ENCODE measurements at regions not wholly inside any gene's neighbourhood (a gene's known extent, or its start where the extent isn't known, plus 50 kb on each side); places are given as distances from the start of the nearest gene placed in this dataset.

DNA sequence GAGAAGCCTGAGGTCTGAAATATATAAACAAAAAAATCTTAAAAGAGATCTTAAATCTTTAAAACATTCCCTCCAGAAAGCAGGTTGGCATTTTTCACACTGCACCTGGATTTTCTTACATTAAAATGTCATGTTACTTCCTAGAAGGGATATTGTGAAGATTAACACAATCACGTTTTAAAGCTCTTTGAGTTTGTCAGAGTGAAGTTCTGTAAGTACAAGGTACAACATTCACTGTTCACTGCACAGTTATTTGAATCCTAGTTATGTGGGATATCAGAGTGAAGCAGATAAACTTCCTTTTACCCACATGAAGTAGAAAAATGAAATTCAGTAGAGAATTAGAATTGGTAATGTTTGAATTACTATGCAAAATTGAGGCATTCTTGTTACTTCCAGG is 353.6 kb upstream of the RGMB start:
- no peak overlapping the region for H3K27ac Mint-ChIP-seq
- no peak overlapping the region for H3K4me3 Mint-ChIP-seq
- peaks cover 1% of the 10 kb centered on the region for H3K4me1 Mint-ChIP-seq (ENCODE audit: unreplicated experiment)
- TF ChIP-seq, protein P1, sequence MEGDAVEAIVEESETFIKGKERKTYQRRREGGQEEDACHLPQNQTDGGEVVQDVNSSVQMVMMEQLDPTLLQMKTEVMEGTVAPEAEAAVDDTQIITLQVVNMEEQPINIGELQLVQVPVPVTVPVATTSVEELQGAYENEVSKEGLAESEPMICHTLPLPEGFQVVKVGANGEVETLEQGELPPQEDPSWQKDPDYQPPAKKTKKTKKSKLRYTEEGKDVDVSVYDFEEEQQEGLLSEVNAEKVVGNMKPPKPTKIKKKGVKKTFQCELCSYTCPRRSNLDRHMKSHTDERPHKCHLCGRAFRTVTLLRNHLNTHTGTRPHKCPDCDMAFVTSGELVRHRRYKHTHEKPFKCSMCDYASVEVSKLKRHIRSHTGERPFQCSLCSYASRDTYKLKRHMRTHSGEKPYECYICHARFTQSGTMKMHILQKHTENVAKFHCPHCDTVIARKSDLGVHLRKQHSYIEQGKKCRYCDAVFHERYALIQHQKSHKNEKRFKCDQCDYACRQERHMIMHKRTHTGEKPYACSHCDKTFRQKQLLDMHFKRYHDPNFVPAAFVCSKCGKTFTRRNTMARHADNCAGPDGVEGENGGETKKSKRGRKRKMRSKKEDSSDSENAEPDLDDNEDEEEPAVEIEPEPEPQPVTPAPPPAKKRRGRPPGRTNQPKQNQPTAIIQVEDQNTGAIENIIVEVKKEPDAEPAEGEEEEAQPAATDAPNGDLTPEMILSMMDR (conservative IDR thresholded peaks at IDR 0.05), result no peak
- H3K36me3 Mint-ChIP-seq, result no peaks in the 10 kb centered on the region
- no peaks in the 10 kb centered on the region for H3K27me3 Mint-ChIP-seq
- peaks cover 4% of the 10 kb centered on the region for H3K9me3 Mint-ChIP-seq
- no peak for DNase-seq (ENCODE audit: extremely low spot score, unreplicated experiment)

DNA sequence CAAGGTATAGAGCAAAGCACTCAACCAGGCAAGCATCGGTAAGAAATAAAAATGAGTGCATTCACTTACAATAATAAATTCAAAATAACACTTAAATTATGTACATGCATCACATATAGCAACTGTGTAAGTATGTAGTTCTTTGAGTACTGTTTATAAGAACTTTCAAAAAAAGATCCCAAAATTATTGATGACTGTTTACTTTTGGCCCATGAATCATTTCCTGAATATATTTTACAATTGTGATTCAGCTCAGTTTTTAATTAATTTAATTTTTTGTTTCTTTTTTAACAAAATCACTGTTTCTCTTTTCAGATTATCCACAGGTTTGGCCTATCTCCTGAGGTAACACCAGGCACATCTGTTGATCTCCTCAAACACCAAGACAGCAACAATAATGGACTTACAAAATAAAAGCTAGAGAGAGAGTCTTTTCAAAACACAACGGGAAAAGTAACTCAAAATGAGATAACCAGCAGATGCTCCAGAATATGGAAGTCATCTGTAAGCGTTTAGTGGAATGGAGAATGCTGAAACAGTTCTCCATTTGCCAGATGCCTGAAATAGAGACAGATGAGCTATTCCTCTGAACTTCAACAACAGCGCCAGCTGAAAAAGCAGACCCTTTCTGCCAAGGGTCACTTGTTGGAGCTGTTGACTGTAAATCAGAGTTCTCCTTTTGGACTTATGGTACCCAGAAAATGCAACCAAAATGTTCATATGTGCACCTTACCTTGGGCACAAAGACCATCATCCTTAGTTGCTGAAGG is 348.6 kb upstream of the RGMB start:
- no peak for DNase-seq (ENCODE audit: extremely low spot score, unreplicated experiment)
- H3K27ac Mint-ChIP-seq, result no peak overlapping the region
- no peaks in the 10 kb centered on the region for H3K36me3 Mint-ChIP-seq
- H3K4me3 Mint-ChIP-seq, result no peak overlapping the region
- no peaks in the 10 kb centered on the region for H3K9me3 Mint-ChIP-seq
- H3K27me3 Mint-ChIP-seq, result no peaks in the 10 kb centered on the region
- TF ChIP-seq, protein P1 (conservative IDR thresholded peaks at IDR 0.05), result no peak
- H3K4me1 Mint-ChIP-seq (ENCODE audit: unreplicated experiment), result peaks cover 4% of the 10 kb centered on the region

DNA sequence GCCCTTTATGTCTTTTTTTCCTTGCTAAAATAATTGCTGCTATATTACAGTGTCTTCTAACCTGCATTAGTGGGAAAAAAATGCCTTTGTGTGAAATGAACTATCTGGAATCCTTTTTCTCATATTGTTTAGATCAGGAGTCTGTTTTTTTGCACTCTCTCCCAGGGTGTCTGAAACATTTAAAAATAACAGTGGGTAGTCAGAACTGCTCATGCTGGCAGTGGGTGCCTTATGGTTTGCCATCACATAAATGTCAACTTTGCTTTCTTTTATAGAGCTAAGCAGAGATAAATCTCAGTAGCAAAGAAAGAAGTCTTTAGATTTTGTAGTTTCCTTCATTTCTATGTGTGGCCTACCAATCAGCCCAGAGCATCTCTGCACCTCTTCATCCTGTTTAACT is 347.8 kb upstream of the RGMB start:
- Mint-ChIP-seq H3K36me3 (no peaks in the 10 kb centered on the region), H3K4me1 (ENCODE audit: unreplicated experiment) (peaks cover 4% of the 10 kb centered on the region), H3K27ac (no peak overlapping the region), H3K4me3 (no peak overlapping the region), H3K27me3 (no peaks in the 10 kb centered on the region), H3K9me3 (no peaks in the 10 kb centered on the region)
- DNase-seq (ENCODE audit: extremely low spot score, unreplicated experiment), result no peak
- TF ChIP-seq, protein P1 (conservative IDR thresholded peaks at IDR 0.05), result no peak

DNA sequence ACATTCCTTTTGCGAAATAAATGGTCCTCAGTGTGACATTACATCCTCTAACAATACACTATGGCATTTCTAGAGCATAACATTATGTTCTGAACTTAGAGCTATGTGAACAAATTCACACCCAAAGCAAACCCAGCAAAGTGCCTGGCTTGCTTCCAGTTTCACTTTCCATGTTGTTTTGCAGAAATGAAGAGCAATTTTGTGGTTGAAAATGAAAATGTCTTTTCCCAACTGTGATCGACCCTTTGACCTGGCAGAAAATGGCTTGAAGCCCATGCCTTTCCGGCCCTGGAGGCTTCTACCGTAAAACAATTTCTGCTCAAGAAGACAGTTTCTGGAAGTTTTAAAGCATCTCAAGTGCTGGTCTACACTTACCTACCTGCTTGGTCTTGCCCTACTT is 344.7 kb upstream of the RGMB start:
- TF ChIP-seq, protein P1 (conservative IDR thresholded peaks at IDR 0.05), result no peak
- no peaks in the 10 kb centered on the region for H3K36me3 Mint-ChIP-seq
- no peak overlapping the region for H3K4me3 Mint-ChIP-seq
- H3K4me1 Mint-ChIP-seq (ENCODE audit: unreplicated experiment), result peaks cover 4% of the 10 kb centered on the region
- H3K9me3 Mint-ChIP-seq, result no peaks in the 10 kb centered on the region
- DNase-seq (ENCODE audit: extremely low spot score, unreplicated experiment), result no peak
- H3K27me3 Mint-ChIP-seq, result no peaks in the 10 kb centered on the region
- no peak overlapping the region for H3K27ac Mint-ChIP-seq

DNA sequence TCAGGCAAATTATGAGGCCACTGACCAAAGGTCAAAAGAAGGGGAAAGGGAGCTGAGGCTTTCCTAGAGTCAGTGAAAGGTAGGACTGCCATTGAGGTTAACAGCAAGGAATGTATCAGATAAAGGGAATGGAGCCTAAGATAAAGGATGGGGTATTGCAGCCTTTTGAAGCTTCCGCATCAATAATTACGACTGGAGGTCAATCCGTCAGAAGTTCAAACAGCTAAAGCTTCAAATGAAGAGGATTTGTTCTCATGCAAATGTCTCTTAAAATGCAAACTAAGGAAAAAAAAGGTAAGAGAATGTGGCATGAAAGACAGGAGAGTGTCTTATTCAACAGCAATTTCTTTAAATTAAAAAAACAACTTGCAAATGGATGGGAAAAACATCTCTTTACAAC is 341.1 kb upstream of the RGMB start:
- no peaks in the 10 kb centered on the region for H3K4me1 Mint-ChIP-seq (ENCODE audit: unreplicated experiment)
- H3K27me3 Mint-ChIP-seq, result no peaks in the 10 kb centered on the region
- H3K27ac Mint-ChIP-seq, result no peak overlapping the region
- TF ChIP-seq, protein P1 (conservative IDR thresholded peaks at IDR 0.05), result no peak
- H3K4me3 Mint-ChIP-seq, result no peak overlapping the region
- DNase-seq (ENCODE audit: extremely low spot score, unreplicated experiment), result no peak
- H3K36me3 Mint-ChIP-seq, result no peaks in the 10 kb centered on the region
- H3K9me3 Mint-ChIP-seq, result no peaks in the 10 kb centered on the region
